ENCODE measurements at regions not wholly inside any gene's neighbourhood (a gene's known extent, or its start where the extent isn't known, plus 50 kb on each side); places are given as distances from the start of the nearest gene placed in this dataset.

DNA sequence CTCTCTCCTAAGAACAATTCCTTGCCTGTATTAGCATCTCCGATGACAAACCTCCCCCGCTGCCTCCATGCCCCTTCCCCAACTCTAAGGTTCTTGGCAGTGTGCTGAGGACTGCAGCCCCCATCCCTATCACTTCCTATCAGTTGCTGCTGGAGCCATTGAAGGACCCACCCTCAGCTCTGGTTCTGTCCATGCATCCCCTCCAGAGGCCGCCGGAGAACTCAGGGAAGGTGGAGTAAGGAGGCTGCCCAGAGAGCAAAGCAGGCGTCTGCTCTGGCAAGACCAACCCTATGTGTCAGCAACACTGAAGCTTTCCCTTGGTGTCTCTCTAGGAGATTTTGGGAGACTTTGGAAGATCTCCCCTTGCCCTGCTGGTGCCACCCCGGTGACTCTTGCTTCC is 1139.5 kb downstream of the TBC1D22A start:
- TF ChIP-seq, protein P1, sequence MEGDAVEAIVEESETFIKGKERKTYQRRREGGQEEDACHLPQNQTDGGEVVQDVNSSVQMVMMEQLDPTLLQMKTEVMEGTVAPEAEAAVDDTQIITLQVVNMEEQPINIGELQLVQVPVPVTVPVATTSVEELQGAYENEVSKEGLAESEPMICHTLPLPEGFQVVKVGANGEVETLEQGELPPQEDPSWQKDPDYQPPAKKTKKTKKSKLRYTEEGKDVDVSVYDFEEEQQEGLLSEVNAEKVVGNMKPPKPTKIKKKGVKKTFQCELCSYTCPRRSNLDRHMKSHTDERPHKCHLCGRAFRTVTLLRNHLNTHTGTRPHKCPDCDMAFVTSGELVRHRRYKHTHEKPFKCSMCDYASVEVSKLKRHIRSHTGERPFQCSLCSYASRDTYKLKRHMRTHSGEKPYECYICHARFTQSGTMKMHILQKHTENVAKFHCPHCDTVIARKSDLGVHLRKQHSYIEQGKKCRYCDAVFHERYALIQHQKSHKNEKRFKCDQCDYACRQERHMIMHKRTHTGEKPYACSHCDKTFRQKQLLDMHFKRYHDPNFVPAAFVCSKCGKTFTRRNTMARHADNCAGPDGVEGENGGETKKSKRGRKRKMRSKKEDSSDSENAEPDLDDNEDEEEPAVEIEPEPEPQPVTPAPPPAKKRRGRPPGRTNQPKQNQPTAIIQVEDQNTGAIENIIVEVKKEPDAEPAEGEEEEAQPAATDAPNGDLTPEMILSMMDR (IDR thresholded peaks at IDR 0.05; ENCODE audit: low read depth, low read length, poor library complexity, severe bottlenecking), result no peak
- no peak for TF ChIP-seq EZH2phosphoT487 (IDR thresholded peaks at IDR 0.05; ENCODE audit: borderline replicate concordance, low read length)
